Lung microvascular endothelial cell (primary cell): ENCODE measurements at regions not wholly inside any gene's neighbourhood (a gene's known extent, or its start where the extent isn't known, plus 50 kb on each side); places are given as distances from the start of the nearest gene placed in this dataset.

Source experiments
- DNase-seq, 2 donors: peaks; one replicate each; pipeline versions ENCODE4 v3.0.0 to v3.0.0-alpha.2; 2010; ENCODE audit warnings: low read depth in 2 of 2

DNA sequence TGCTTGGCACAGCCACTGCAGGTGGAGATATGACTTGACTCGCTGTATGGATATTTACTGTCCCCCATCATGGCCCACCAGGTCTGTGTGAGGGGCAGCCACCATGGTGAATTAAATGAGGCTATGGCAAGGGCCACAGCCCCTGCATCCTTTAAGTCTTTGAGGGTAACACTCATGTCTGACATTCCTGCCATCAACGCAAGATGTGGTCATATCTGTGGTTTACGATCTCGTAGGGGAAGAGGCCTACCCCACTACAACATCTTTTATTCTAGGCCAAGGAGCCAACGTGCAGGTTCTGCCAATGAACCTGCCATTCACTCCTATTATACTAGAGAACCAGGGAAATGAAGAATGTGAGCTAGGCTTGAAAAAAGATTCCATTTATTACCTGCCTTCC lies 381.6 kb upstream of the ID2 start:
- no peak for DNase-seq

DNA sequence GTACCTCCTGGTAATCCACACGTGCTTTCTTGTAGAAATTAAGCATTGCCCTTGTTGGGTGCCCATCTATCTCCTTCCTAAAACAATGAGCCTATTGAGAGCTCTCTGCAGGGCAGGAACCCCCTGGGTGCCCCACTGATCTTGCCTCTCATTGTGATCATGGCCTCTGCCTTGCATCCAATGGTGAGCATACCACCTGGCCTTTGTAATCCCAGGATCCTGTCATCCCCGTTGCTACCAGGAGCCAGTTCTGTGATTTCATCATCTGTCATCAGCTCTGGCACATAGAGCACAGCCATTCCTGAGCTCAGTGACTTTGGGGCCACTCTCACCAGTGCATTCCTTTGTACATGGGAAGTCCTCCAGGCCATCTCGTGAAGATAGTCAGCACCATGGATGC lies 381.0 kb upstream of the ID2 start:
- no peak for DNase-seq

GRCh38 chr2:8303322-8303832 lies 378.5 kb upstream of the ID2 start:
- no peak for DNase-seq

GRCh38 chr2:8304821-8305766 lies 376.8 kb upstream of the ID2 start:
- DNase-seq, result no peak

DNA sequence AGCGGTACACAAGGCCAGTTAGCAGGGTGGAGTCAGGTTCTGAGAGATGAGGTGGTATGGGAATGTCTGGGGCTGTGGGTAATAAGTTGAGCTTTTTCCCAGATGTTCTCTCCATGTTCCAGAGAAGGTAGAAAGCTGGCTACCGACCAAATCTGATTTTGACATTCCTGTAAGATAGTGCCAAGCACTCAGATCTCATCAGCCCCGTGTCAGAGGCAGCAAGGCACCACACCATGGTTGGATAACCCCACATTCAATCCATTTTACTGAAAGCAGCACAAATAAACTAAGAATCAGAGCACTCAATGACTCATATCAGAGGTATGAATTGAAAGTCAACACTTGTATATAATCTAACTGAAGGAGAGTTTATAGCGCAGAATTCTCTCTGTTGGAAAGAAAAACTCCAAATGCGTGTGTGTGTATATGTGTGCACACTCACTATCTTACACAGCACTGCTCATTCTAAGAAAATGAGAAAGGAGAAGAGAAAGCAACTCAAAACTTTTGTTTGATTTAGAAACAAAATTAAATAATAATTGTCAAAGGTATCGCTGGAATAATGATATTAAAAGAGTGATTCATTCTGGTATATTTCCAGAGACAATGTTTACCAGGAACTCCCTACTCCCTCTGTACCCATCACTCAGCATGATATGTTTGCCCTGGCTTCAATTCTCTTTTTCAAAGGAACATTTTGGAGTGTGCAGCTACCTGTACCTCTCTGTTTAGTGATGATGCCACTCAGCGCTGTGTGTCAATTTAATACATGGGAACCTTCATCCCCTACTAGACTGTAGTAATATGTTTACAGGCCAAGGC lies 375.1 kb upstream of the ID2 start:
- DNase-seq, result no peak

DNA sequence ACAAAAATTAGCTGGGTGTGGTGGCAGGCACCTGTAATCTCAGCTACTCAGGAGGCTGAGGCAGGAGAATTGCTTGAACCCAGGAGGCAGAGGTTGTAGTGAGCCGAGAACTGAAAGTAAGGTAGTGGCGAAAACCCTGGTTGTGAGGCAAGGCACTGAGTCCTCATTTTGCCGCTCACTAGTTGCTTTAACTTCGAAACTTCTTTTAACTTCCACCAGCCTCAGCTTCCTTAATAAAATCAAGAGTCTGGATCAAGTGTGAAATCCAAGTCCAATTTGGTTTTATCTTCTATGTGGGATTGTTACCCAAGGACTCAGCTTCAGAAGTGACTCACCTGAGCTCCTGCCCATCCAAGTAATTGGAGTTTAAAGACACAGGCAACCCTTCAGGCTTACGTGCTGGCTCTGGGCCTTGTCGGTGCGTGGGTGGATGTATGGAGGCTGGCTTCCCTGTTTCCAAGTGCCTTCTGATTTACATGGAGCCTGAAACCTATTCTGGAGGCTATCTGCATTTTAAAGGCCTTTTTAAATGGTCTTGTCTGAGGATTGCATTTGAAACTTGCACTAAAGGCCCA lies 374.2 kb upstream of the ID2 start:
- no peak for DNase-seq

- DNase-seq, result no peak
Observed at GRCh38 chr2:8309131-8309530, 372.7 kb upstream of the ID2 start.

DNA sequence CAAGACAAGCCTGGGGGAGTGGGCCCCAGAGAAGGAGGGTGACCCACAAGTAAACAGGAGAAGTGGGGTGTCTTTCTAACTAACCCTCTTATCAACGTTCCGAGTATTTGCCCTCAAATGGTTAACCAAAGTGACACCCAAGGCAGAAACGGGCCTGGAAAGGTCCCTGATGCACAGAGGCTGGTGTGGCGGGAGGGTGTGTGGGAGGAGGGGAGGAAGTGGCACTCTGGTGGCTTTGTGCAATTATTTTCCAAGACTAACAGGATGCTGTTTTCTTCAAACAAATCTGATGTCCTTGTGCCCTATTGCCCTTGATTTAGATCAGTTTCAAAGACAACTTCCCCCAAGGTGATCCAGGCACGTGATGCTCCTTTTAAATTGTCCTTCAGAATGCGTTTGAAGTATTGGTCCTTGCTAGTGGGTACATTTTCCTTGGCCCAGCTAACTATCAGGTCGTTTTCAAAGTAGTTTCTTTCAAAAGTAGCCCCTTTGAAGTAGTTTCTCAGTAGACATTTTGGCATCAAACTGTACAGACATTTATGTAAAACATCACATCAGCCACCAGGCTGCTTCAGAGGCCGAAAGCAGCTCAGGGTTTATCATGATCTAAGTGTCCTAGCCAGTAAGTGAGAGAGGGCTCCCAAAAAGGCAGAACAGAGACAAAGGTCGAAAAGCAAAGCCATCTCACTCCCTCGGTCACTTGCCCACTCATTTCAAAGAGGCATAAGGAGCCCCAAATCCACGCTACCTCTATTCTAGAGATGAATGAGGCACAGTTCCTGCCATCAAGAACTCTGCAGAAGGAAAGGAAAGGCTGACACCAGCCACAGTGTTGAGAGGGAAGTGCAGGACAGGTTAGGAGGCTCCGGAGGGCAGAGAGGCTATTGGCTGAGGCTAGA lies 371.1 kb upstream of the ID2 start:
- no peak for DNase-seq

DNA sequence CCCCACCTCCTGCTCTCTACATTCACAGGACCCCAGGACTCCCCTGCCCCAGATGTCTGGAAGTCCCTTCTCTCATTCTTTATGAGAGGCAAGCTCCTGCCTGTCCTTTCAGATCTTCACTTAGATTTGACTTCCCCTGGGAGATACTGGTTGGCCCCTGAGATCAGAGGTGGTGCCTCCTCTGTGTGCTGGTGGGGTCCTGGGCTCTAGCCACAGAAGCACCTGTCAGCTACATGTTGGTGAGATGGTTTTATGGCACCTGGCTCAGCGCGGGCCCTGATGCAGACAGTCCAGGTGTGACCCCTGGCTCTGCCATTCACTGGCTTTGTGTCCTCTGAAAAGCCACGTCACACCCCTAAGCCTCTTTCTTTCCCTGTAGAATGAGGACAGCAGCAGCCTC lies 369.6 kb upstream of the ID2 start:
- DNase-seq, result no peak

GRCh38 chr2:8312861-8313830 lies 368.7 kb upstream of the ID2 start:
- DNase-seq, result no peak

DNA sequence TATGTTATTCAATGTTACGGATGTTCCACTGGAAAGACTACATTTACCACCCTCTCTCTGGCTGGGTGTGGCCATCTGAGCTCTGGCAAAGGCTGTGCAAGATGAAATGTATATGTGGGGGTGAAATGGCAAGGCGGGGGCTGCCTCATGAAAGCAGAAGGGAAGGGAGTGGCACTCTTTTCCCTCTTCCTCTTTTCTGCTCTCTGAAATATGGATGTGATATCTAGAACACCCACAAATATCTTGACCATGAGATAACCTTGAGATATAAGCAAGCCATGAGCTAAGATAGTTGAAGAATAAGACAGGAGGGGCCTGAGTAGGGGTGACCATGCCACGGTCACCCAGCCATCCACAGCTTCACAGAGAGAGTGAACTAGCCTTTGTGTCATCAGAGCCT lies 367.8 kb upstream of the ID2 start:
- DNase-seq, result no peak

DNA sequence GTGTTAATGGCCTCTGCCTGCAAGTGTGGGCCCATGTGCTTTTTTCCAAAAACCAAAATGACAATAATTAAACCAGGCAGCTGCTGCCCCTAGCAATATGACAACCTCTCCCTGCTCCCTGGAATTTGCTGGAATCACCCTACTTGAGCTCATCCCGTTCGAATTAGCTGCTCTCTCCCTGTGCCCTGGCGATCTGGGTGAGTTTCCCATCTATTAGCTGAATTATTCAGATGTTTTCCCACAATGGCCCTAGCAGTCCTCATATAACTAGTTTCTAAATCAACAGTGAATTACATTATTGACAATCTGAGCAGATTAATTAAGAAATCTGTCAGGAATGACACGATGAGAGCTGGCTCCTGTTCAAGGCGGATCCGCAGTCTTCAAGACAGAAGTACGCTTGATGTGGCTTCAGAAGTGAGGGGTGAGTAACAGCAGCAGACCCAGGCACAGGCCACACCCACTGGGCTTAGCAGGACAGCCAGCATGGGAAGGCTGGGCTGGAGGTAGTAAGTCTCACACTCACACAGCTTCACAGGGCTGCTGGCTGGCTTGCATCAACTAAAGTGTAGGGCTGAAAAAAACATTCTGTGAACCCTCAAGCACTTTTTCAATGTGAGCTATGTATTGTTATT lies 366.2 kb upstream of the ID2 start:
- DNase-seq, result no peak

GRCh38 chr2:8316356-8316755 lies 365.5 kb upstream of the ID2 start:
- no peak for DNase-seq

- DNase-seq, result no peak
Observed at GRCh38 chr2:8317418-8317817, 364.4 kb upstream of the ID2 start.

DNA sequence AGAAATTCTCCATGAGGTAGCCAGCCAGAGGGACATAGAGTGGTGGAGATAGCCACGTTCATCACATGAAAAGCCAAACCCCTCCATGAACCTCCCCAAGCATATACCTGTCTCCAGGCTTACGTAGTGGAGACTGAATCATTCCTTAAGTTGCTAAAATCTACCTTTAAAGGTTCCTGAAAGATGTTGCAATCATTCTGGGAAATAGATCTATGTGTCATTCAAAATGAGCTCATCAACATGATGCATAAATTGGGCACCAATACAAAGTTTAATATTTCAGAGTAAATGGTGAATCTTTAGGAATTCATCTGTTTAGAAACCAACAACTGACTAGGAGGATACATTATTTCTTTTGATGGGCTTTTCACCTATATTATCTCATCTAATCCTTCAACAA lies 362.6 kb upstream of the ID2 start:
- no peak for DNase-seq

DNA sequence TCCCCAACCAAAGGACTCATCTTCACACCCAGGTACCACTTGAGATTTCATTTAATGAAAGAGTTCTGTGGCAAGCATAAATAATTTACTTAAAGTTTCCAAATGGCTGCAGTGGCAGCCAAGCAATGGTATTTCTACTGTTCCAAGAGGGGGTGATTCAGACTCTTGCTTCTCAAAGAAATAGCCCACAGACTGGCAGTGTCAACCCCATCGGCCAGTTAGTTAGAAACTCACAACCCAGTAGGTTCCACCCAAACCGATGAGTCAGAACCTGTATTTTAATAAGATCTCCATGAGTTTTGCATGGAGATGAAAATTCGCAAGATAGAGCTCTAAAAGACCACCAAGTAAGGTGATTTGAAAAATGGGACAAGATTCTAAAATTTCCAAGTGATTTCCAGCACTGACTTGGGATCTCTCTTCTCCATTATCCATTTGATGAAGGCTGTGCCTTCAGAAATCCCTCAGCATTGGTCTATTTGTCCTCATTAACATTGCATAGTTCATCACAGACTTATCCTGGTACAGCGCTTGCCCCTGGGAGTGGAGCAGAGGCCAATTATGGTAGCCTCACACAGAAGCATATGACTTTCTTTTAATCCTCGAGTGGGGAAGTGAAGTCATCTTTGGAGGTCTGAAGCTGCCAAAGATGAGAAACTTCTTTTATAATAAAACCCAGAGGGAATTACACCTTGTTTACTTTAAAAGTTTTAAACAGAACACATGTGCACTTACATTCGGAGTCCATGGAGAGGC lies 361.4 kb upstream of the ID2 start:
- no peak for DNase-seq

- no peak for DNase-seq
Observed at GRCh38 chr2:8322634-8323033, 359.2 kb upstream of the ID2 start.

- DNase-seq, result no peak
Observed at GRCh38 chr2:8324164-8324856, 357.5 kb upstream of the ID2 start.
